Right forelimb (tissue), 1 donor: ENCODE measurements at regions not wholly inside any gene's neighbourhood (a gene's known extent, or its start where the extent isn't known, plus 50 kb on each side); places are given as distances from the start of the nearest gene placed in this dataset.

Experiments
- DNase-seq: peaks from one replicate; pipeline ENCODE4 v3.0.0-alpha.2; 2018

- DNase-seq: no peak
Measured at GRCh38 chr3:53944028-53944427, 52.4 kb upstream of the SELENOK start.

GRCh38 chr3:53941950-53942349, 50.3 kb upstream of the SELENOK start:
- no peak for DNase-seq
